IPS DF 6.9 (cell line): ENCODE measurements at regions not wholly inside any gene's neighbourhood (a gene's known extent, or its start where the extent isn't known, plus 50 kb on each side); places are given as distances from the start of the nearest gene placed in this dataset.
A peak's percentile ranks its signal among the peaks of the same experiment; 100 is the strongest.
"Not testable (repeated sequence)": the region's sequence is repeated elsewhere in the genome, so short reads cannot be mapped to it uniquely, and the experiment has no call there.

Experiments
- DNase-seq: peaks from one replicate; pipeline ENCODE4 v3.0.0-alpha.2; 2013; ENCODE audit warnings: low read depth, low spot score
- H3K27ac ChIP-seq: one replicate; pipeline ENCODE4 v1.5.1; 2013; ENCODE audit warnings: low read length, control low read depth
- H3K27me3 ChIP-seq: 2 replicates; pipeline ENCODE4 v1.6.1; 2013; ENCODE audit warnings: mild to moderate bottlenecking, low read length; ENCODE audit not compliant: control insufficient read depth, insufficient read depth
- H3K36me3 ChIP-seq: 2 replicates; pipeline ENCODE4 v1.6.1; 2013; ENCODE audit warnings: low read length; ENCODE audit not compliant: control insufficient read depth, insufficient read depth
- H3K4me1 ChIP-seq: 2 replicates; pipeline ENCODE4 v1.6.1; 2013; ENCODE audit warnings: low read length; ENCODE audit not compliant: control insufficient read depth, insufficient read depth
- H3K4me3 ChIP-seq: 2 replicates; pipeline ENCODE4 v1.5.1; 2013; ENCODE audit warnings: mild to moderate bottlenecking, low read length
- H3K9me3 ChIP-seq: 2 replicates; pipeline ENCODE4 v1.6.1; 2013; ENCODE audit warnings: low read length, inconsistent platforms; ENCODE audit not compliant: control insufficient read depth, insufficient read depth
- WGBS: extraction: QIAGEN DNeasy Blood & Tissue Kit; methylation state at CpG from one replicate; pipeline ENCODE4 v1.1.7; 2013; ENCODE audit warnings: mixed read lengths, missing lambda C conversion rate; ENCODE audit not compliant: insufficient read length, insufficient coverage; 5-methylcytosine and 5-hydroxymethylcytosine counted together

GRCh38 chr22:26825960-26826935 is 168.9 kb downstream of the MIAT start:
- WGBS = 100% methylated on average over 2 of the region's 10 CpGs
- Histone ChIP-seq H3K36me3 (no peaks in the 10 kb centered on the region), H3K27ac (no peak overlapping the region), H3K9me3 (no peaks in the 10 kb centered on the region; the same call in 1 of the 2 replicates), H3K4me1 (no peaks in the 10 kb centered on the region), H3K4me3 (no peak overlapping the region), H3K27me3 (no peaks in the 10 kb centered on the region; the same call in 1 of the 2 replicates)
- no peak for DNase-seq

- Histone ChIP-seq H3K27me3 (no peaks in the 10 kb centered on the region; the same call in 1 of the 2 replicates), H3K36me3 (no peaks in the 10 kb centered on the region), H3K27ac (no peak overlapping the region), H3K4me1 (no peaks in the 10 kb centered on the region), H3K4me3 (no peak overlapping the region), H3K9me3 (no peaks in the 10 kb centered on the region; the same call in 1 of the 2 replicates)
- WGBS = no CpG with 5 or more reads among the region's 4 CpGs
- no peak for DNase-seq
These were observed 170.2 kb downstream of the MIAT start for GRCh38 chr22:26827611-26828010.

GRCh38 chr22:26828311-26828710 is 170.9 kb downstream of the MIAT start:
- Histone ChIP-seq H3K4me3 (no peak overlapping the region), H3K4me1 (no peaks in the 10 kb centered on the region), H3K9me3 (no peaks in the 10 kb centered on the region; the same call in 1 of the 2 replicates), H3K27me3 (no peaks in the 10 kb centered on the region; the same call in 1 of the 2 replicates), H3K36me3 (no peaks in the 10 kb centered on the region), H3K27ac (no peak overlapping the region)
- WGBS = no CpG with 5 or more reads among the region's 3 CpGs
- no peak for DNase-seq

GRCh38 chr22:26830837-26831236 is 173.4 kb downstream of the MIAT start:
- no peaks in the 10 kb centered on the region; the same call in 1 of the 2 replicates for H3K27me3 ChIP-seq
- H3K9me3 ChIP-seq = no peaks in the 10 kb centered on the region
- H3K27ac ChIP-seq = no peak overlapping the region
- H3K4me3 ChIP-seq = no peak overlapping the region
- DNase-seq = no peak
- H3K4me1 ChIP-seq = no peaks in the 10 kb centered on the region
- no peaks in the 10 kb centered on the region for H3K36me3 ChIP-seq
- no CpG with 5 or more reads among the region's 4 CpGs for WGBS

GRCh38 chr22:26835023-26835422 is 177.6 kb downstream of the MIAT start:
- H3K36me3 ChIP-seq = no peaks in the 10 kb centered on the region
- H3K27me3 ChIP-seq = no peaks in the 10 kb centered on the region; the same call in 1 of the 2 replicates
- H3K4me3 ChIP-seq = no peak overlapping the region
- no peak for DNase-seq
- H3K4me1 ChIP-seq = peaks cover 6% of the 10 kb centered on the region; the same call in 1 of the 2 replicates
- no CpG with 5 or more reads among the region's 6 CpGs for WGBS
- no peak overlapping the region for H3K27ac ChIP-seq
- H3K9me3 ChIP-seq = no peaks in the 10 kb centered on the region

GRCh38 chr22:26835929-26836528 is 178.6 kb downstream of the MIAT start:
- DNase-seq = peak; percentile 75
- no CpG with 5 or more reads among the region's 3 CpGs for WGBS
- no peaks in the 10 kb centered on the region for H3K36me3 ChIP-seq
- no peak overlapping the region for H3K4me3 ChIP-seq
- no peaks in the 10 kb centered on the region; the same call in 1 of the 2 replicates for H3K27me3 ChIP-seq
- peaks cover 6% of the 10 kb centered on the region; the same call in 1 of the 2 replicates for H3K4me1 ChIP-seq
- H3K27ac ChIP-seq = no peak overlapping the region
- no peaks in the 10 kb centered on the region for H3K9me3 ChIP-seq

GRCh38 chr22:26837784-26838470 is 180.5 kb downstream of the MIAT start:
- H3K27me3 ChIP-seq = no peaks in the 10 kb centered on the region
- no peak overlapping the region for H3K4me3 ChIP-seq
- no CpG with 5 or more reads among the region's 5 CpGs for WGBS
- no peaks in the 10 kb centered on the region for H3K36me3 ChIP-seq
- H3K27ac ChIP-seq = no peak overlapping the region
- H3K9me3 ChIP-seq = no peaks in the 10 kb centered on the region
- peaks cover 6% of the 10 kb centered on the region; the same call in 1 of the 2 replicates for H3K4me1 ChIP-seq
- DNase-seq = no peak

GRCh38 chr22:26838471-26838825 is 181.1 kb downstream of the MIAT start:
- WGBS = no CpG with 5 or more reads among the region's 5 CpGs
- no peaks in the 10 kb centered on the region for H3K27me3 ChIP-seq
- H3K4me3 ChIP-seq = no peak overlapping the region
- H3K4me1 ChIP-seq = peaks cover 6% of the 10 kb centered on the region; the same call in 1 of the 2 replicates
- no peak for DNase-seq
- no peak overlapping the region for H3K27ac ChIP-seq
- H3K9me3 ChIP-seq = no peaks in the 10 kb centered on the region
- H3K36me3 ChIP-seq = no peaks in the 10 kb centered on the region

GRCh38 chr22:26839216-26839615 is 181.8 kb downstream of the MIAT start:
- H3K27ac ChIP-seq = no peak overlapping the region

GRCh38 chr22:26840770-26841169 is 183.4 kb downstream of the MIAT start:
- not testable (repeated sequence) for H3K4me1 ChIP-seq, H3K9me3 ChIP-seq, DNase-seq, H3K27ac ChIP-seq, H3K36me3 ChIP-seq, H3K4me3 ChIP-seq, H3K27me3 ChIP-seq
- WGBS = no CpG with 5 or more reads among the region's 3 CpGs

More at GRCh38 chr22:26839216-26839615, 181.8 kb downstream of the MIAT start:
- Histone ChIP-seq H3K4me1 (peaks cover 6% of the 10 kb centered on the region; the same call in 1 of the 2 replicates), H3K27me3 (no peaks in the 10 kb centered on the region), H3K4me3 (no peak overlapping the region), H3K36me3 (no peaks in the 10 kb centered on the region), H3K9me3 (no peaks in the 10 kb centered on the region)
- DNase-seq = no peak
- no CpG with 5 or more reads among the region's 5 CpGs for WGBS
